MM.1S (cell line): ENCODE measurements at regions not wholly inside any gene's neighbourhood (a gene's known extent, or its start where the extent isn't known, plus 50 kb on each side); places are given as distances from the start of the nearest gene placed in this dataset.

Source experiments
- EZH2 ChIP-seq: fragments of 300-600 bp; sonication (generic); optimal IDR thresholded peaks from 2 replicates; pipeline ENCODE3; 2017; ENCODE audit warnings: low read depth, mild to moderate bottlenecking, antibody characterized with exemption, low read length, mixed read lengths
- TF ChIP-seq, protein P1 (sequence below): fragments of 300-600 bp; sonication (generic); IDR thresholded peaks from 2 replicates; pipeline ENCODE4 v1.5.1; 2016; ENCODE audit warnings: antibody characterized with exemption, low read length, mixed read lengths

DNA sequence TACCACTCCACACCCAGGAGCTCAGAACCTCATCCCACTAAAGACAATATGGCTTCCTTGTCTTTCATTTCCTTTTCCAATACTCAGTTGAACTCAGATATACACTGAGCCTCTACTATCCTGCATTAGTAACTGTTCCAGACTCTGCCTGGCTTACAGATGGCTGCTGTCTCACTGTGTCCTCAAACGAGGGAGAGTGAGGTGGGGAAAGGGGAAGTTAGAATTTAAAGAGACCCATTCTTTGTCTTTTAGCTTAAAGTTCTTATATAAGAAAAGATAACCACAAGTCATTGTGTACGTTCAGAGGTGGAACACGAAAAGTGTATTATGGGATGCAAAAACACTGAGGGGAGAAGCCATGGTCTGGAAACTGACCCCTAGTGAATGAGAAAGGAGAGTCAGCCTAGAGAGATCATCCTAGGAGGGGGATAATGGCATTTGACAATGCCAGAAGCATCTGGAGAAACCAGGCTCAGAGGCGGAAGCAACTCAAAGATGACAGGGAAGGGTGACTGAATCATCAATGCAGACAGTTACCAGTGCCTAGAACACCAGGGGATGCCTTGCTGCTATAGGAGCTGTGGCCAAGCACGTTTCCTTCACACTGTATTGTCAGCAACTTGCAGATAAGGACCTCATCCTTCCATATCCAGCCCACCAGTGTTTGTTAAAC lies 170.7 kb downstream of the CYRIA start:
- TF ChIP-seq, protein P1, sequence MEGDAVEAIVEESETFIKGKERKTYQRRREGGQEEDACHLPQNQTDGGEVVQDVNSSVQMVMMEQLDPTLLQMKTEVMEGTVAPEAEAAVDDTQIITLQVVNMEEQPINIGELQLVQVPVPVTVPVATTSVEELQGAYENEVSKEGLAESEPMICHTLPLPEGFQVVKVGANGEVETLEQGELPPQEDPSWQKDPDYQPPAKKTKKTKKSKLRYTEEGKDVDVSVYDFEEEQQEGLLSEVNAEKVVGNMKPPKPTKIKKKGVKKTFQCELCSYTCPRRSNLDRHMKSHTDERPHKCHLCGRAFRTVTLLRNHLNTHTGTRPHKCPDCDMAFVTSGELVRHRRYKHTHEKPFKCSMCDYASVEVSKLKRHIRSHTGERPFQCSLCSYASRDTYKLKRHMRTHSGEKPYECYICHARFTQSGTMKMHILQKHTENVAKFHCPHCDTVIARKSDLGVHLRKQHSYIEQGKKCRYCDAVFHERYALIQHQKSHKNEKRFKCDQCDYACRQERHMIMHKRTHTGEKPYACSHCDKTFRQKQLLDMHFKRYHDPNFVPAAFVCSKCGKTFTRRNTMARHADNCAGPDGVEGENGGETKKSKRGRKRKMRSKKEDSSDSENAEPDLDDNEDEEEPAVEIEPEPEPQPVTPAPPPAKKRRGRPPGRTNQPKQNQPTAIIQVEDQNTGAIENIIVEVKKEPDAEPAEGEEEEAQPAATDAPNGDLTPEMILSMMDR: no peak
- TF ChIP-seq EZH2: no peak
